ENCODE measurements at regions not wholly inside any gene's neighbourhood (a gene's known extent, or its start where the extent isn't known, plus 50 kb on each side); places are given as distances from the start of the nearest gene placed in this dataset.

- no peaks in the 10 kb centered on the region for H3K27me3 ChIP-seq (ENCODE audit: low read depth, low read length)
These were observed 66.5 kb upstream of the FUCA2 start for GRCh38 chr6:143578054-143578453.

DNA sequence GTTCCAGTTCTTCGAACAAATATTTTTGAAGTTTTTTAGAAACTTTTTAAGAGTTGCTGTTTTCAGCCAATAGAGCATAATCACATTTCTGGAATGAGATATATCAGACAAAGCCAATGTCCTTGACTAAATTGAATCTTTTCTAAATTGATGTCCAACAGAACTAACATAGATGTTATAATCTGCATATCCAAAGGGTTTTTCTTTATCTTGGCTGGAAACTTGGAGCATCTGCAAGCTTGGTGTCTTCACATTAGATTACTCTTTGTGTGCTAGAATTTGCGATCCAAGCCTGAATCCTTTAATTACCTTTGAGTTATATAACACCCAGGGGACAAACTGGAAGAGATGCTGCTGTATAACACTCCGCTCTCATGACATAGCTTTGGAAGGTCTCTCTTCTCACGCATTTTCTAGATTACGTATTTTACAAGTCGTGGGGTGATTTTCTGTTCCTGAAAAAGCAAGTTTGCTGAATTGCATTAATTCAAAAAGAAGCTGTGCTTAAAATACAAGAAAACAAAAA, 64.4 kb upstream of the FUCA2 start:
- H3K27me3 ChIP-seq (ENCODE audit: low read depth, low read length): no peaks in the 10 kb centered on the region
- no peaks in the 10 kb centered on the region for H4K20me1 ChIP-seq (ENCODE audit: insufficient read depth, low read length)
- H3K9me3 ChIP-seq (ENCODE audit: insufficient read depth, low read length): no peaks in the 10 kb centered on the region
- TF ChIP-seq CTCF (IDR thresholded peaks at IDR 0.05; ENCODE audit: low read depth, low read length) (no peak), EZH2phosphoT487 (IDR thresholded peaks at IDR 0.05; ENCODE audit: low read depth) (no peak)
- peaks cover 11% of the 10 kb centered on the region; the same call in 1 of the 2 replicates for H3K79me2 ChIP-seq (ENCODE audit: low read length)
- no peak overlapping the region for H3K4me3 ChIP-seq (ENCODE audit: low read length)
- no peak overlapping the region for H3K4me2 ChIP-seq (ENCODE audit: low read length)
- H3K36me3 ChIP-seq (replicated peaks; ENCODE audit: low read depth, low read length): no peaks in the 10 kb centered on the region
- H2AFZ ChIP-seq (ENCODE audit: low read depth, low read length): no peak overlapping the region
- H3K27ac ChIP-seq (ENCODE audit: low read length): no peak overlapping the region
- peaks cover 11% of the 10 kb centered on the region for H3K4me1 ChIP-seq (ENCODE audit: low read length)
- H3K9ac ChIP-seq (ENCODE audit: low read length): no peak overlapping the region

More at GRCh38 chr6:143578054-143578453, 66.5 kb upstream of the FUCA2 start:
- H3K4me1 ChIP-seq (ENCODE audit: low read length): peaks cover 11% of the 10 kb centered on the region
- no peak overlapping the region for H3K27ac ChIP-seq (ENCODE audit: low read length)
- H2AFZ ChIP-seq (ENCODE audit: low read depth, low read length): no peak overlapping the region
- H3K36me3 ChIP-seq (replicated peaks; ENCODE audit: low read depth, low read length): no peaks in the 10 kb centered on the region
- H3K9me3 ChIP-seq (ENCODE audit: insufficient read depth, low read length): no peaks in the 10 kb centered on the region
- no peaks in the 10 kb centered on the region for H4K20me1 ChIP-seq (ENCODE audit: insufficient read depth, low read length)
- peaks cover 8% of the 10 kb centered on the region; the same call in 1 of the 2 replicates for H3K79me2 ChIP-seq (ENCODE audit: low read length)
- no peak overlapping the region for H3K4me2 ChIP-seq (ENCODE audit: low read length)
- H3K4me3 ChIP-seq (ENCODE audit: low read length): no peak overlapping the region
- TF ChIP-seq EZH2phosphoT487 (IDR thresholded peaks at IDR 0.05; ENCODE audit: low read depth) (no peak), CTCF (IDR thresholded peaks at IDR 0.05; ENCODE audit: low read depth, low read length) (no peak)
- H3K9ac ChIP-seq (ENCODE audit: low read length): no peak overlapping the region

DNA sequence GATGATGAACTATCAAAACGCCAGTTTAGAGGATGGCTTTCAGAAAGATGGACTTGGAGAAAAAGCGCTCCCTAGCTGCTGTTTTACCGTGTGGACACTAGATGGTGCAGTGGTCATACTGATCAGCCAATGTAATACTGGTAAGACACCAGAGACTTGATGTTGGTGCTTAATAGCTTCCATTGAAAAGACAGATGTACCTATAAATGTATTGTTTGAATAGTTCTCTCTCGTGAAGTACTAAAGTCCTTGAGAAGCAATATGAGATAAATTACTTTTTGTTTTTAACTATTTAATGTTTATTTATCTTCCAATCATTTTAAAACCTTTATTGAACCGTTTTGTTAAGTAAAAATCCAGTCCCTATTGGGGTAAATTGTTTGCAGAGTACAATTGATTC, 63.9 kb upstream of the FUCA2 start:
- H3K27ac ChIP-seq (ENCODE audit: low read length): no peak overlapping the region
- peaks cover 13% of the 10 kb centered on the region for H3K4me1 ChIP-seq (ENCODE audit: low read length)
- H3K4me2 ChIP-seq (ENCODE audit: low read length): peak overlapping the region; percentile 19
- peaks cover 14% of the 10 kb centered on the region for H3K79me2 ChIP-seq (ENCODE audit: low read length)
- H4K20me1 ChIP-seq (ENCODE audit: insufficient read depth, low read length): no peaks in the 10 kb centered on the region
- H2AFZ ChIP-seq (ENCODE audit: low read depth, low read length): no peak overlapping the region
- no peak for TF ChIP-seq EZH2phosphoT487 (IDR thresholded peaks at IDR 0.05; ENCODE audit: low read depth)
- peak; percentile 80 for TF ChIP-seq CTCF (IDR thresholded peaks at IDR 0.05; ENCODE audit: low read depth, low read length)
- no peaks in the 10 kb centered on the region for H3K27me3 ChIP-seq (ENCODE audit: low read depth, low read length)
- no peak overlapping the region for H3K4me3 ChIP-seq (ENCODE audit: low read length)
- no peaks in the 10 kb centered on the region for H3K36me3 ChIP-seq (replicated peaks; ENCODE audit: low read depth, low read length)
- H3K9ac ChIP-seq (ENCODE audit: low read length): no peak overlapping the region
- no peaks in the 10 kb centered on the region for H3K9me3 ChIP-seq (ENCODE audit: insufficient read depth, low read length)

- Histone ChIP-seq H2AFZ (ENCODE audit: low read depth, low read length) (no peak overlapping the region), H3K79me2 (ENCODE audit: low read length) (peaks cover 41% of the 10 kb centered on the region), H3K27ac (ENCODE audit: low read length) (no peak overlapping the region), H3K27me3 (ENCODE audit: low read depth, low read length) (no peaks in the 10 kb centered on the region), H3K4me2 (ENCODE audit: low read length) (peak overlapping the region; percentile 51), H3K4me1 (ENCODE audit: low read length) (peaks cover 51% of the 10 kb centered on the region), H3K4me3 (ENCODE audit: low read length) (no peak overlapping the region), H3K9me3 (ENCODE audit: insufficient read depth, low read length) (no peaks in the 10 kb centered on the region), H3K9ac (ENCODE audit: low read length) (no peak overlapping the region), H4K20me1 (ENCODE audit: insufficient read depth, low read length) (no peaks in the 10 kb centered on the region), H3K36me3 (replicated peaks; ENCODE audit: low read depth, low read length) (no peaks in the 10 kb centered on the region)
- TF ChIP-seq EZH2phosphoT487 (IDR thresholded peaks at IDR 0.05; ENCODE audit: low read depth): no peak
- TF ChIP-seq CTCF (IDR thresholded peaks at IDR 0.05; ENCODE audit: low read depth, low read length): no peak
These were observed 58.8 kb upstream of the FUCA2 start for GRCh38 chr6:143570147-143570853.

All from OCI-LY3 (cell line).